GM19395 (cell line): ENCODE measurements at regions not wholly inside any gene's neighbourhood (a gene's known extent, or its start where the extent isn't known, plus 50 kb on each side); places are given as distances from the start of the nearest gene placed in this dataset.
"Not testable (repeated sequence)": the region's sequence is repeated elsewhere in the genome, so short reads cannot be mapped to it uniquely, and the experiment has no call there.

ENCODE experiments used
- ATAC-seq: cut with Tn5 transposase; IDR thresholded peaks from one replicate; pipeline ENCODE4 v1.9.1; 2021; ENCODE audit warnings: mild to moderate bottlenecking, moderate library complexity; ENCODE audit not compliant: unreplicated experiment

GRCh38 chr6:163876391-163876790, 461.9 kb downstream of the QKI start:
- no peak for ATAC-seq

- ATAC-seq = no peak
Measured at GRCh38 chr6:163874784-163875183, 460.3 kb downstream of the QKI start.

- ATAC-seq = no peak
Measured at GRCh38 chr6:163872335-163872734, 457.8 kb downstream of the QKI start.

GRCh38 chr6:163871616-163872015, 457.1 kb downstream of the QKI start:
- ATAC-seq = no peak

- ATAC-seq = no peak
Measured at GRCh38 chr6:163867518-163868292, 453.2 kb downstream of the QKI start.

- ATAC-seq = no peak
Measured at GRCh38 chr6:163866192-163866591, 451.7 kb downstream of the QKI start.

GRCh38 chr6:163863565-163863964, 449.0 kb downstream of the QKI start:
- no peak for ATAC-seq

- ATAC-seq = no peak
Measured at GRCh38 chr6:163862701-163863100, 448.2 kb downstream of the QKI start.

- ATAC-seq = no peak
Measured at GRCh38 chr6:163861627-163862026, 447.1 kb downstream of the QKI start.

- no peak for ATAC-seq
Measured at GRCh38 chr6:163860287-163861081, 446.0 kb downstream of the QKI start.

- not testable (repeated sequence) for ATAC-seq
Measured at GRCh38 chr6:163858870-163859269, 444.4 kb downstream of the QKI start.

GRCh38 chr6:163857421-163857820, 442.9 kb downstream of the QKI start:
- ATAC-seq = no peak

GRCh38 chr6:163850874-163851273, 436.4 kb downstream of the QKI start:
- ATAC-seq = no peak

GRCh38 chr6:163844761-163845160, 430.2 kb downstream of the QKI start:
- ATAC-seq = no peak

- ATAC-seq = no peak
Measured at GRCh38 chr6:163844357-163844756, 429.8 kb downstream of the QKI start.

GRCh38 chr6:163843218-163843617, 428.7 kb downstream of the QKI start:
- ATAC-seq = no peak

- ATAC-seq = no peak
Measured at GRCh38 chr6:163842467-163842866, 427.9 kb downstream of the QKI start.

- no peak for ATAC-seq
Measured at GRCh38 chr6:163841733-163842132, 427.2 kb downstream of the QKI start.

- no peak for ATAC-seq
Measured at GRCh38 chr6:163841326-163841725, 426.8 kb downstream of the QKI start.

GRCh38 chr6:163840880-163841279, 426.4 kb downstream of the QKI start:
- ATAC-seq = no peak

GRCh38 chr6:163839296-163839695, 424.8 kb downstream of the QKI start:
- no peak for ATAC-seq
